Mesendoderm (in vitro differentiated cells): ENCODE measurements at regions not wholly inside any gene's neighbourhood (a gene's known extent, or its start where the extent isn't known, plus 50 kb on each side); places are given as distances from the start of the nearest gene placed in this dataset.
A peak's percentile ranks its signal among the peaks of the same experiment; 100 is the strongest.

ENCODE experiments used
- DNase-seq: peaks from one replicate; pipeline ENCODE4 v3.0.0; 2013
- H2AK5ac ChIP-seq: 2 replicates; pipeline ENCODE4 v1.6.1; 2013; ENCODE audit warnings: low read length, inconsistent platforms
- H2BK120ac ChIP-seq: 2 replicates; pipeline ENCODE4 v1.6.1; 2013; ENCODE audit warnings: low read depth, mild to moderate bottlenecking, low read length, moderate library complexity, mixed read lengths
- H2BK15ac ChIP-seq: replicated peaks from 2 replicates; pipeline ENCODE4 v1.6.1; 2013; ENCODE audit warnings: low read depth, mild to moderate bottlenecking, moderate library complexity
- H2BK5ac ChIP-seq: 2 replicates; pipeline ENCODE4 v1.6.1; 2013; ENCODE audit warnings: low read length, inconsistent platforms
- H3K18ac ChIP-seq: 2 replicates; pipeline ENCODE4 v1.6.1; 2013; ENCODE audit warnings: mild to moderate bottlenecking, low read length, mixed read lengths
- H3K23ac ChIP-seq: one replicate; pipeline ENCODE4 v1.6.1; 2013; ENCODE audit warnings: low read length
- H3K27ac ChIP-seq: 2 replicates; pipeline ENCODE4 v1.5.1; 2013; ENCODE audit warnings: low read depth, mild to moderate bottlenecking, inconsistent platforms, low read length, moderate library complexity
- H3K27me3 ChIP-seq: 2 replicates; pipeline ENCODE4 v1.6.1; 2013; ENCODE audit warnings: low read length, control low read depth, mild to moderate bottlenecking, inconsistent platforms; ENCODE audit not compliant: insufficient read depth, poor library complexity
- H3K36me3 ChIP-seq: 2 replicates; pipeline ENCODE4 v1.6.1; 2013; ENCODE audit warnings: low read length, inconsistent platforms; ENCODE audit not compliant: control insufficient read depth, insufficient read depth
- H3K4ac ChIP-seq: one replicate; pipeline ENCODE4 v1.6.1; 2013; ENCODE audit warnings: low read depth, mild to moderate bottlenecking, low read length, moderate library complexity
- H3K4me1 ChIP-seq: 2 replicates; pipeline ENCODE4 v1.6.1; 2013; ENCODE audit warnings: low read depth, low read length, inconsistent platforms; ENCODE audit not compliant: control insufficient read depth
- H3K4me2 ChIP-seq: 2 replicates; pipeline ENCODE4 v1.6.1; 2013; ENCODE audit warnings: low read length
- H3K4me3 ChIP-seq: 2 replicates; pipeline ENCODE4 v1.5.1; 2013; ENCODE audit warnings: mild to moderate bottlenecking, low read length
- H3K56ac ChIP-seq: one replicate; pipeline ENCODE4 v1.6.1; 2013; ENCODE audit warnings: low read length
- H3K79me1 ChIP-seq: 2 replicates; pipeline ENCODE4 v1.6.1; 2013; ENCODE audit warnings: low read length, inconsistent platforms
- H3K79me2 ChIP-seq: 2 replicates; pipeline ENCODE4 v1.6.1; 2013; ENCODE audit warnings: mild to moderate bottlenecking, low read length; ENCODE audit not compliant: control insufficient read depth, insufficient read depth
- H3K9ac ChIP-seq: 2 replicates; pipeline ENCODE4 v1.6.1; 2013; ENCODE audit warnings: low read length, inconsistent platforms
- H4K5ac ChIP-seq: one replicate; pipeline ENCODE4 v1.6.1; 2013; ENCODE audit warnings: low read length
- H4K8ac ChIP-seq: one replicate; pipeline ENCODE4 v1.6.1; 2013; ENCODE audit warnings: low read depth, mild to moderate bottlenecking, control low read depth, low read length, moderate library complexity
- WGBS: extraction: QIAGEN DNeasy Blood & Tissue Kit; methylation state at CpG from one replicate; pipeline ENCODE4 v1.1.7; 2013; ENCODE audit warnings: low lambda C conversion rate, missing lambda C conversion rate; ENCODE audit not compliant: insufficient coverage; ENCODE audit errors: extremely low coverage; 5-methylcytosine and 5-hydroxymethylcytosine counted together

DNA sequence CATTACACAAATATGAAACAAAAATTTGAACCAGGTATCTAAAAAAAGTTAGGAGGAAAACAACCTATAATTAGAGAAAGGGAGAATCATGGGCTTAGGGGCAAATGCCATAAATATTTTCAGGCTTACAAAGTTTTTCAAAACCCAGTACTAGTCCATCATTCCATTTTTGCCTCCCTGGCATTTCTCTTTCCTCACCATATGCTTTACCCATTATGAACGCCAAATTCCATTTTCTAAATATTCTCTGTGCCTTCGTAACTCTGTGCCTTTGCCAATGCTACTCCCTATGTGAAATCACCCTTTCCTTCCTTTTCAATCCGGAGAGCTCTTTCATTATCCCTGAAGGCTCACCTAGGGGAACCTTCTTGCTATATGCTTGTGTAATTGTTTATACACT is 434.1 kb downstream of the ZSWIM6 start:
- Histone ChIP-seq H3K4ac (no peak overlapping the region), H3K18ac (no peak overlapping the region), H3K9ac (no peak overlapping the region), H3K79me2 (no peaks in the 10 kb centered on the region), H3K27ac (no peak overlapping the region), H3K79me1 (no peaks in the 10 kb centered on the region), H3K36me3 (no peaks in the 10 kb centered on the region), H2BK5ac (no peak overlapping the region), H3K23ac (no peak overlapping the region), H3K4me2 (no peak overlapping the region), H2BK120ac (no peak overlapping the region), H3K27me3 (no peaks in the 10 kb centered on the region), H3K4me3 (no peak overlapping the region), H2BK15ac (no peak overlapping the region), H3K4me1 (peaks cover 5% of the 10 kb centered on the region), H4K8ac (no peak overlapping the region), H4K5ac (no peak overlapping the region), H2AK5ac (no peak overlapping the region), H3K56ac (no peak overlapping the region)
- no CpG with 5 or more reads among the region's 3 CpGs for WGBS
- DNase-seq: no peak

DNA sequence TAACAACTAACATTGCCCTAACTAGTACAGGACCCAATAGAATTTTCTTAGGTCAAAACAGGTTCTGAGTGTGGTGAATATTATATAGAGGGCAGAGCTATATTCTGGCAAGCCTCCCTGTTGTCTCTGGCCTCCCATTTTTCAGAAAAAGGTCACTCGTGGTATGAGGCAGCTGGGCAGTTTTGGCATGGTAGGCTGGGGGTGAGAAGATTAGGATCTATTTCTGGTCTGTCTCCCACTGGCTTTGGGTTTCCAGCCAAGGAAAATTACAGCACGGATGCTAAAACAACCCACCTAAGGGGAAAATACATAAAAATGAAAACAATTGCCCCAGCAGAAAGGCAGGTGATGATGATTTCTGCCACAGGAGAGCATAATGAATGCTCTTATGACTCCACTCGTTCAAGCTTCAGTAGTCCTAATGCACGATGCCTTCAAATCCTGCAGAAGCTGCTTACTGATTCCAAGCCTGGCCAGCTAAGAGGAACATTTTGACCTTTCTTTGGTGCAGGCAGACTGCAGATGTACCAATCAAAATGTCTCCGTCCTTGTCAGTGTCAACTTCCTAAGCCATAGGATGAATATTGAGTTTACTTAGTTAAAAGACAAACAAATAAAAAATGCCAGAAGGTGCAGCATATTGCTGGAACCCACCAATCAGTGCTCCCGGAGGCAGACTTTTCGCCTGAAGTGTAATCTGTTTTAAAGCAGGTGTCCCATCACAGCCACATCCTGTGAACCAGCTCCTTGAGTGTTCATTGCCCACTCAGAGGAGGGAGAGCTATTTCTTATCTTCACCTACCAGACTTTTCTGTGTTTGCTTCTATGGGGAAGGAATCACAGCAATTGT is 435.4 kb downstream of the ZSWIM6 start:
- H3K79me1 ChIP-seq: no peaks in the 10 kb centered on the region
- WGBS: no CpG with 5 or more reads among the region's 7 CpGs
- no peaks in the 10 kb centered on the region for H3K79me2 ChIP-seq
- H2BK15ac ChIP-seq: no peak overlapping the region
- no peak for DNase-seq
- no peak overlapping the region for H3K4ac ChIP-seq
- no peak overlapping the region for H4K5ac ChIP-seq
- H2BK120ac ChIP-seq: no peak overlapping the region
- no peak overlapping the region for H2BK5ac ChIP-seq
- H3K9ac ChIP-seq: no peak overlapping the region
- H3K56ac ChIP-seq: no peak overlapping the region
- H3K4me2 ChIP-seq: no peak overlapping the region
- H3K27me3 ChIP-seq: no peaks in the 10 kb centered on the region
- no peak overlapping the region for H3K27ac ChIP-seq
- H3K4me1 ChIP-seq: peaks cover 5% of the 10 kb centered on the region
- H3K4me3 ChIP-seq: no peak overlapping the region
- no peak overlapping the region for H2AK5ac ChIP-seq
- H3K18ac ChIP-seq: no peak overlapping the region
- H4K8ac ChIP-seq: no peak overlapping the region
- no peak overlapping the region for H3K23ac ChIP-seq
- H3K36me3 ChIP-seq: no peaks in the 10 kb centered on the region

GRCh38 chr5:61768692-61769281 is 436.7 kb downstream of the ZSWIM6 start:
- WGBS: no CpG with 5 or more reads among the region's 5 CpGs
- no peaks in the 10 kb centered on the region for H3K27me3 ChIP-seq
- no peak overlapping the region for H3K4me2 ChIP-seq

DNA sequence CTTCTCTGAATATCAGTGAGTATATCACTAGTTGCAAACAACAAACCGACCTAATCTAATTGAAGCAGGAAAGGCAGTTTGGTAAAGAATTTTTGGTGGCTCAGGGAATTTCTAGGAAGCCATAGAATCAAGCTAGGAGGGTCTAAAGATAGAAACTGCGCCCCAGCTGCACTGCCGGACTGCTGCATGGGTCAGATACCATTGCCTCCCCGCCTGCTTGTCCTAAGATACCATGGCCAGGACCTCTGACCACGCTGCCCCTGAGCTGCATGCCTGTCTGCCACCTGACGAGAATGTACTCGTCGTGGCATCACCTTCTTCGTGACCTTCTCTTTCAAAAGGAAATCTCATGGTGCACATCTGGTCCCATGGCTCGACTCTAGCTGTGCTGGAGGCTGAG is 439.0 kb downstream of the ZSWIM6 start:
- Histone ChIP-seq H3K9ac (no peak overlapping the region), H2BK15ac (no peak overlapping the region), H3K27me3 (no peaks in the 10 kb centered on the region), H2BK120ac (no peak overlapping the region), H4K5ac (no peak overlapping the region), H3K79me1 (no peaks in the 10 kb centered on the region), H3K4ac (no peak overlapping the region), H4K8ac (no peak overlapping the region), H2AK5ac (no peak overlapping the region), H3K18ac (no peak overlapping the region), H3K27ac (no peak overlapping the region), H2BK5ac (no peak overlapping the region), H3K23ac (peak overlapping the region; percentile 26), H3K4me1 (peaks cover 5% of the 10 kb centered on the region), H3K79me2 (no peaks in the 10 kb centered on the region), H3K36me3 (no peaks in the 10 kb centered on the region), H3K56ac (no peak overlapping the region), H3K4me2 (no peak overlapping the region), H3K4me3 (no peak overlapping the region)
- no peak for DNase-seq
- no CpG with 5 or more reads among the region's 10 CpGs for whole genome bisulfite sequencing

More at GRCh38 chr5:61768692-61769281, 436.7 kb downstream of the ZSWIM6 start:
- H3K79me2 ChIP-seq: no peaks in the 10 kb centered on the region
- H3K27ac ChIP-seq: no peak overlapping the region
- no peak overlapping the region for H3K4ac ChIP-seq
- no peak overlapping the region for H3K23ac ChIP-seq
- no peaks in the 10 kb centered on the region for H3K79me1 ChIP-seq
- no peak overlapping the region for H3K18ac ChIP-seq
- no peak overlapping the region for H3K4me3 ChIP-seq
- H3K4me1 ChIP-seq: peaks cover 5% of the 10 kb centered on the region
- H4K8ac ChIP-seq: no peak overlapping the region
- H2BK5ac ChIP-seq: no peak overlapping the region
- no peak overlapping the region for H2AK5ac ChIP-seq
- H4K5ac ChIP-seq: no peak overlapping the region
- no peak overlapping the region for H3K9ac ChIP-seq
- H3K36me3 ChIP-seq: no peaks in the 10 kb centered on the region
- H2BK15ac ChIP-seq: no peak overlapping the region
- no peak overlapping the region for H2BK120ac ChIP-seq
- no peak overlapping the region for H3K56ac ChIP-seq
- DNase-seq: peak; percentile 92

- H2BK120ac ChIP-seq: no peak overlapping the region
- no peaks in the 10 kb centered on the region for H3K79me1 ChIP-seq
- no peak overlapping the region for H3K56ac ChIP-seq
- no peak overlapping the region for H3K23ac ChIP-seq
- H3K36me3 ChIP-seq: no peaks in the 10 kb centered on the region
- H3K4me3 ChIP-seq: no peak overlapping the region
- H3K4me2 ChIP-seq: no peak overlapping the region
- no peak overlapping the region for H3K9ac ChIP-seq
- no peak overlapping the region for H2BK5ac ChIP-seq
- peaks cover 5% of the 10 kb centered on the region for H3K4me1 ChIP-seq
- H3K18ac ChIP-seq: no peak overlapping the region
- H3K79me2 ChIP-seq: no peaks in the 10 kb centered on the region
- H4K8ac ChIP-seq: no peak overlapping the region
- H2AK5ac ChIP-seq: no peak overlapping the region
- no peak overlapping the region for H4K5ac ChIP-seq
- no peak for DNase-seq
- H3K4ac ChIP-seq: no peak overlapping the region
- H3K27me3 ChIP-seq: no peaks in the 10 kb centered on the region
- H2BK15ac ChIP-seq: no peak overlapping the region
- H3K27ac ChIP-seq: no peak overlapping the region
These were observed 439.8 kb downstream of the ZSWIM6 start for GRCh38 chr5:61771808-61772207.
